ENCODE measurements at regions not wholly inside any gene's neighbourhood (a gene's known extent, or its start where the extent isn't known, plus 50 kb on each side); places are given as distances from the start of the nearest gene placed in this dataset.
A peak's percentile ranks its signal among the peaks of the same experiment; 100 is the strongest.

- TF ChIP-seq CTCF (IDR thresholded peaks at IDR 0.05) (no peak), POLR2A (IDR thresholded peaks at IDR 0.05) (no peak)
- H3K9me3 ChIP-seq, result peaks cover 0 to 21% (median 13%) of the 10 kb centered on the region in 12 donors
- DNase-seq (no peak), ATAC-seq (no peak)
- no peak overlapping the region for H3K4me3 ChIP-seq
- no peaks in the 10 kb centered on the region for H3K27me3 ChIP-seq
- no peaks in the 10 kb centered on the region for H3K4me1 ChIP-seq
- no peaks in the 10 kb centered on the region for H3K36me3 ChIP-seq
- intact Hi-C loops (cut with DNase I), result no loop called here
- WGBS, 4 donors, result 77 to 87% (median 80%) methylated on average over 3 of the region's 3 CpGs
- H3K27ac ChIP-seq, result no peak overlapping the region
Observed at GRCh38 chr2:238994876-238995275, 147.0 kb downstream of the TWIST2 start.

- DNase-seq (no peak), ATAC-seq (no peak)
- intact Hi-C loops (cut with DNase I), result no loop called here
- Histone ChIP-seq H3K4me1 (no peaks in the 10 kb centered on the region), H3K4me3 (no peak overlapping the region), H3K36me3 (no peaks in the 10 kb centered on the region), H3K27me3 (no peaks in the 10 kb centered on the region), H3K27ac (no peak overlapping the region), H3K9me3 (peaks cover 0 to 21% (median 13%) of the 10 kb centered on the region in 12 donors)
- WGBS, 4 donors, result 80 to 85% (median 82%) methylated on average over 1 of the region's 1 CpG
- no peak for TF ChIP-seq CTCF (IDR thresholded peaks at IDR 0.05)
- TF ChIP-seq POLR2A (IDR thresholded peaks at IDR 0.05), result no peak
Observed at GRCh38 chr2:238995634-238996033, 147.7 kb downstream of the TWIST2 start.

- intact Hi-C loops (cut with DNase I), result no loop called here
- WGBS, 4 donors, result 75 to 87% (median 83%) methylated on average over 14 to 21 of the region's 21 CpGs
- no peak for DNase-seq
- Histone ChIP-seq H3K4me3 (no peak overlapping the region), H3K27me3 (no peaks in the 10 kb centered on the region), H3K9me3 (peaks cover 0 to 29% (median 17%) of the 10 kb centered on the region in 12 donors), H3K27ac (no peak overlapping the region), H3K36me3 (no peaks in the 10 kb centered on the region), H3K4me1 (no peaks in the 10 kb centered on the region)
- TF ChIP-seq CTCF (IDR thresholded peaks at IDR 0.05) (no peak), POLR2A (IDR thresholded peaks at IDR 0.05) (no peak)
- ATAC-seq, result peak; percentile 37 to 68 (median 50)
Observed at GRCh38 chr2:238996331-238997136, 148.6 kb downstream of the TWIST2 start.

DNA sequence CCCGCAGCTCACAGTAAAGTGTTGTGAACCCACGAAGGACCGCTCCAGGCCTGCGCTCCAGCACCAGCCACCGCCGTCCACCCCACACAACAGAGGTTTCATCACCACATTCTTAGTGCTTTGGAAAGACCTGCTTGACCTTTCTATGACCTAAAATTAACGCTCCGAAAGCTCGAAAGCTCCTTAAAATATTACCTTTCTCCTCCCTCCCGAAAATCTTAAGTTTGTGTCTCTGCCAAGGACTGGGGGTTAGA is 149.2 kb downstream of the TWIST2 start:
- Histone ChIP-seq H3K4me1 (no peaks in the 10 kb centered on the region), H3K36me3 (no peaks in the 10 kb centered on the region), H3K27me3 (no peaks in the 10 kb centered on the region), H3K4me3 (no peak overlapping the region), H3K9me3 (peaks cover 0 to 35% (median 21%) of the 10 kb centered on the region in 12 donors), H3K27ac (no peak overlapping the region)
- no peak for TF ChIP-seq POLR2A (IDR thresholded peaks at IDR 0.05)
- no peak for TF ChIP-seq CTCF (IDR thresholded peaks at IDR 0.05)
- WGBS, 4 donors, result 82 to 86% (median 84%) methylated on average over 10 of the region's 10 CpGs
- ATAC-seq, result no peak
- intact Hi-C loops (cut with DNase I), result no loop called here
- DNase-seq, result no peak
